SK-N-SH treated with all-trans-retinoic acid at 6 μM for 48 hours (cell line): ENCODE measurements at regions not wholly inside any gene's neighbourhood (a gene's known extent, or its start where the extent isn't known, plus 50 kb on each side); places are given as distances from the start of the nearest gene placed in this dataset.

ENCODE experiments used
- ZFP3 ChIP-seq: fragments of 250-450 bp; sonication (Bioruptor Pico); IDR thresholded peaks from 2 replicates; pipeline ENCODE4 v1.5.0; 2020; ENCODE audit warnings: mild to moderate bottlenecking, moderate library complexity
- ZNF8 ChIP-seq: fragments of 450-650 bp; formaldehyde crosslinking; IDR thresholded peaks from 2 replicates; pipeline ENCODE4 v1.5.0; 2020; ENCODE audit warnings: mild to moderate bottlenecking, moderate library complexity

DNA sequence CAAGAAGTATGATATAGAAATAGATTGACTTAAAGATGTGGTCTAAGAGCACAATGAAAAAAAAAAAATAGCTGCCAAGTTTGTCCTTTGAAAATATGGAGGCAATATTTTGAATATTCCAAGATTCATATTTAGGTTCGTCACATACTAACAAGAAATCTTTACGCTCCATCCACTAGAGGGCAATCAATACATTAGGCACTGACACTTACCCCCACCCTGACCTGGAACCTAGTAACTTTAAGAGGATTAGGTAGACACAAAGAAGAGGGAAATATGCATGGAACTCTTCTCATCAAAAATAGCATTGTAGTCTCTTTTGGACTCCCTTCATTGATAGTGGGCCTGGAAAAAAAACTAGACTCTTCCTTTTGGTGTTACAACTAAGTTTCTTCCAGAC is 1108.1 kb downstream of the PCDH19 start:
- TF ChIP-seq ZNF8 (CRISPR knock-in tag) (no peak), ZFP3 (CRISPR knock-in tag) (no peak)
